H9 (cell line): ENCODE measurements at regions not wholly inside any gene's neighbourhood (a gene's known extent, or its start where the extent isn't known, plus 50 kb on each side); places are given as distances from the start of the nearest gene placed in this dataset.

Experiments used
- DNase-seq: peaks from one replicate; pipeline ENCODE4 v3.0.0-alpha.2; 2017
- H2AFZ ChIP-seq: one replicate; pipeline ENCODE4 v1.6.1; 2013; ENCODE audit warnings: mild to moderate bottlenecking, low read length, control low read depth, moderate library complexity
- H2AK5ac ChIP-seq: 2 replicates; pipeline ENCODE4 v1.6.1; 2013; ENCODE audit warnings: low read length, control low read depth, mixed read lengths; ENCODE audit not compliant: insufficient read length
- H2BK120ac ChIP-seq: one replicate; pipeline ENCODE4 v1.6.1; 2013; ENCODE audit warnings: low read depth, mild to moderate bottlenecking, low read length, control low read depth, inconsistent platforms; ENCODE audit not compliant: poor library complexity, severe bottlenecking
- H2BK12ac ChIP-seq: 2 replicates; pipeline ENCODE4 v1.6.1; 2013; ENCODE audit warnings: low read length, control low read depth, mixed read lengths, low read depth; ENCODE audit not compliant: insufficient read length
- H2BK15ac ChIP-seq: 2 replicates; pipeline ENCODE4 v1.6.1; 2013; ENCODE audit warnings: low read depth, low read length, control low read depth
- H2BK20ac ChIP-seq: one replicate; pipeline ENCODE4 v1.6.1; 2013; ENCODE audit warnings: low read depth, mild to moderate bottlenecking, low read length, control low read depth, inconsistent platforms; ENCODE audit not compliant: poor library complexity, severe bottlenecking
- H2BK5ac ChIP-seq: 2 replicates; pipeline ENCODE4 v1.6.1; 2013; ENCODE audit warnings: low read length, control low read depth, mixed read lengths; ENCODE audit not compliant: insufficient read length
- H3K14ac ChIP-seq: 2 replicates; pipeline ENCODE4 v1.6.1; 2013; ENCODE audit warnings: low read length, control low read depth; ENCODE audit not compliant: insufficient read depth
- H3K18ac ChIP-seq: 2 replicates; pipeline ENCODE4 v1.6.1; 2013; ENCODE audit warnings: low read depth, mild to moderate bottlenecking, mixed read lengths, low read length, control low read depth; ENCODE audit not compliant: insufficient read length
- H3K23ac ChIP-seq: 2 replicates; pipeline ENCODE4 v1.6.1; 2013; ENCODE audit warnings: low read length, control low read depth, mixed read lengths, low read depth; ENCODE audit not compliant: insufficient read length
- H3K23me2 ChIP-seq: 2 replicates; pipeline ENCODE4 v1.6.1; 2013; ENCODE audit warnings: low read depth, mild to moderate bottlenecking, mixed read lengths, low read length, control low read depth; ENCODE audit not compliant: insufficient read length, poor library complexity, severe bottlenecking
- H3K27ac ChIP-seq: 2 replicates; pipeline ENCODE4 v1.5.1; 2013; ENCODE audit warnings: low read length, control low read depth, mixed read lengths, low read depth; ENCODE audit not compliant: insufficient read length
- H3K27me3 ChIP-seq: 2 replicates; pipeline ENCODE4 v1.6.1; 2013; ENCODE audit warnings: low read length, control low read depth, inconsistent platforms; ENCODE audit not compliant: insufficient read depth
- H3K4ac ChIP-seq: 2 replicates; pipeline ENCODE4 v1.6.1; 2013; ENCODE audit warnings: low read depth, mild to moderate bottlenecking, control low read depth, inconsistent platforms, low read length, moderate library complexity
- H3K4me1 ChIP-seq: 2 replicates; pipeline ENCODE4 v1.6.1; 2013; ENCODE audit warnings: low read length, control low read depth, inconsistent platforms; ENCODE audit not compliant: insufficient read depth
- H3K4me2 ChIP-seq: 2 replicates; pipeline ENCODE4 v1.6.1; 2013; ENCODE audit warnings: low read length, control low read depth, mixed read lengths; ENCODE audit not compliant: insufficient read length, insufficient read depth
- H3K56ac ChIP-seq: 2 replicates; pipeline ENCODE4 v1.6.1; 2013; ENCODE audit warnings: low read depth, mild to moderate bottlenecking, mixed read lengths, low read length, control low read depth; ENCODE audit not compliant: insufficient read length
- H3K79me1 ChIP-seq: 2 replicates; pipeline ENCODE4 v1.6.1; 2013; ENCODE audit warnings: low read depth, mild to moderate bottlenecking, moderate library complexity, low read length, control low read depth, inconsistent platforms; ENCODE audit not compliant: insufficient read depth, poor library complexity, severe bottlenecking
- H3K79me2 ChIP-seq: 2 replicates; pipeline ENCODE4 v1.6.1; 2013; ENCODE audit warnings: low read length, control low read depth, inconsistent platforms; ENCODE audit not compliant: insufficient read depth
- H3K9ac ChIP-seq: 2 replicates; pipeline ENCODE4 v1.6.1; 2013; ENCODE audit warnings: low read length, control low read depth, mixed read lengths; ENCODE audit not compliant: insufficient read length; ENCODE audit errors: extremely low read depth
- H3K9me3 ChIP-seq: one replicate; pipeline ENCODE4 v1.6.1; 2013; ENCODE audit warnings: low read depth, low read length, inconsistent platforms; ENCODE audit not compliant: control insufficient read depth
- H3T11ph ChIP-seq: one replicate; pipeline ENCODE4 v1.6.1; 2013; ENCODE audit warnings: mild to moderate bottlenecking, low read length, control low read depth, inconsistent platforms
- H4K20me1 ChIP-seq: one replicate; pipeline ENCODE4 v1.6.1; 2013; ENCODE audit not compliant: control insufficient read depth, insufficient read length, insufficient read depth
- H4K5ac ChIP-seq: 2 replicates; pipeline ENCODE4 v1.6.1; 2013; ENCODE audit warnings: low read depth, mild to moderate bottlenecking, mixed read lengths, low read length, control low read depth; ENCODE audit not compliant: insufficient read length
- H4K8ac ChIP-seq: replicated peaks from 2 replicates; pipeline ENCODE4 v1.6.1; 2013; ENCODE audit warnings: low read length, control low read depth, mixed read lengths, low read depth; ENCODE audit not compliant: insufficient read length
- H4K91ac ChIP-seq: 2 replicates; pipeline ENCODE4 v1.6.1; 2013; ENCODE audit warnings: low read depth, mild to moderate bottlenecking, moderate library complexity, mixed read lengths, low read length, control low read depth; ENCODE audit not compliant: insufficient read length
- H3K27ac Mint-ChIP-seq, 3 experiments: 2 replicates in 2 of 3; 3 replicates in 1 of 3; pipeline ENCODE4 v1.8.0; 2020 to 2021; ENCODE audit warnings: mixed read lengths in 3 of 3, mild to moderate bottlenecking in 1 of 3, moderate library complexity in 1 of 3
- H3K27me3 Mint-ChIP-seq: 2 replicates; pipeline ENCODE4 v1.8.0; 2021; ENCODE audit warnings: low read depth, mild to moderate bottlenecking, moderate library complexity, mixed read lengths
- H3K36me3 Mint-ChIP-seq, 3 experiments: 2 replicates in 2 of 3; 3 replicates in 1 of 3; pipeline ENCODE4 v1.8.0; 2020 to 2021; ENCODE audit warnings: low read depth in 3 of 3, mixed read lengths in 3 of 3; ENCODE audit not compliant: insufficient read depth in 1 of 3
- H3K4me1 Mint-ChIP-seq, 2 experiments: 2 replicates each; pipeline ENCODE4 v1.8.0; 2020; ENCODE audit warnings: mixed read lengths in 2 of 2
- H3K4me3 Mint-ChIP-seq, 2 experiments: 2 replicates in 1 of 2; 3 replicates in 1 of 2; pipeline ENCODE4 v1.8.0; 2020 to 2021; ENCODE audit warnings: mild to moderate bottlenecking in 2 of 2, mixed read lengths in 2 of 2, moderate library complexity in 1 of 2
- H3K9me3 Mint-ChIP-seq, 2 experiments: 2 replicates in 1 of 2; 3 replicates in 1 of 2; pipeline ENCODE4 v1.8.0; 2020; ENCODE audit warnings: mild to moderate bottlenecking in 2 of 2, mixed read lengths in 2 of 2, moderate library complexity in 1 of 2
- WGBS: extraction: QIAGEN DNeasy Blood & Tissue Kit; methylation state at CpG from one replicate; pipeline ENCODE4 v1.1.7; 2013; ENCODE audit warnings: missing lambda C conversion rate, low lambda C conversion rate, mixed read lengths; ENCODE audit not compliant: insufficient read length; ENCODE audit errors: extremely low coverage; 5-methylcytosine and 5-hydroxymethylcytosine counted together
- TF ChIP-seq, protein P1 (sequence below): fragments of 200-600 bp; sonication (generic); conservative IDR thresholded peaks from 3 replicates; pipeline ENCODE4 v1.8.0; 2021; ENCODE audit warnings: antibody characterized with exemption, mild to moderate bottlenecking

DNA sequence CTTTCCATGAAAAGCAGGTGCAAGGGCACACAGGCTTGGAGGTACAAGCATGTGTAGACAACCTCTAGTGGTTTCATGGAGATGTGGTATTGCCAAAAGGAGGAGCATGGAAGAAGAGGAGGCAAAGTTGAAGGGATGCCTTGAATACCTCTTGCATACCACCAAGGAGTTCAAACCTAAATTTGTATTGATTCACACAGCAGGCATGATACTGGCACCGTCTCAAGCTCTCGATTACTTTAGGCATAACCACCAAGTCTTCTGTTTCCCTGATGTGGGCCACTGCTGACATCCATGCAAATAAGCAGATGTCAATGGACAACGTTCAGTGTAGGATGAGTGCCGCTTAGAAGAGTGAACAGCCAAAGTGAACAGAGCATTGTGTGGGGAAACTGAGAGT is 87.1 kb downstream of the SCN11A start:
- no peak overlapping the region for H3K27ac Mint-ChIP-seq
- H3K18ac ChIP-seq: no peak overlapping the region
- TF ChIP-seq, protein P1, sequence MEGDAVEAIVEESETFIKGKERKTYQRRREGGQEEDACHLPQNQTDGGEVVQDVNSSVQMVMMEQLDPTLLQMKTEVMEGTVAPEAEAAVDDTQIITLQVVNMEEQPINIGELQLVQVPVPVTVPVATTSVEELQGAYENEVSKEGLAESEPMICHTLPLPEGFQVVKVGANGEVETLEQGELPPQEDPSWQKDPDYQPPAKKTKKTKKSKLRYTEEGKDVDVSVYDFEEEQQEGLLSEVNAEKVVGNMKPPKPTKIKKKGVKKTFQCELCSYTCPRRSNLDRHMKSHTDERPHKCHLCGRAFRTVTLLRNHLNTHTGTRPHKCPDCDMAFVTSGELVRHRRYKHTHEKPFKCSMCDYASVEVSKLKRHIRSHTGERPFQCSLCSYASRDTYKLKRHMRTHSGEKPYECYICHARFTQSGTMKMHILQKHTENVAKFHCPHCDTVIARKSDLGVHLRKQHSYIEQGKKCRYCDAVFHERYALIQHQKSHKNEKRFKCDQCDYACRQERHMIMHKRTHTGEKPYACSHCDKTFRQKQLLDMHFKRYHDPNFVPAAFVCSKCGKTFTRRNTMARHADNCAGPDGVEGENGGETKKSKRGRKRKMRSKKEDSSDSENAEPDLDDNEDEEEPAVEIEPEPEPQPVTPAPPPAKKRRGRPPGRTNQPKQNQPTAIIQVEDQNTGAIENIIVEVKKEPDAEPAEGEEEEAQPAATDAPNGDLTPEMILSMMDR: no peak

More for the DNA sequence above, 87.1 kb downstream of the SCN11A start:
- H3K36me3 Mint-ChIP-seq: no peaks in the 10 kb centered on the region
- H3K9me3 Mint-ChIP-seq: no peaks in the 10 kb centered on the region
- Histone ChIP-seq H3K4ac (no peak overlapping the region), H2AFZ (no peak overlapping the region), H4K91ac (no peak overlapping the region), H3T11ph (no peak overlapping the region), H3K14ac (no peak overlapping the region), H2BK12ac (no peak overlapping the region), H3K27ac (no peak overlapping the region), H2BK15ac (no peak overlapping the region), H3K9ac (no peak overlapping the region), H3K56ac (no peak overlapping the region), H4K8ac (no peak overlapping the region), H2AK5ac (no peak overlapping the region), H3K9me3 (no peaks in the 10 kb centered on the region), H3K23me2 (no peaks in the 10 kb centered on the region), H3K23ac (no peak overlapping the region), H3K79me2 (no peaks in the 10 kb centered on the region), H3K4me1 (peaks cover 2% of the 10 kb centered on the region; the same call in 1 of the 2 replicates), H2BK20ac (no peak overlapping the region), H3K4me2 (no peak overlapping the region), H2BK5ac (no peak overlapping the region), H3K79me1 (no peaks in the 10 kb centered on the region), H4K5ac (no peak overlapping the region), H3K27me3 (no peaks in the 10 kb centered on the region), H2BK120ac (no peak overlapping the region), H4K20me1 (no peaks in the 10 kb centered on the region)
- WGBS: no CpG with 5 or more reads among the region's 4 CpGs
- H3K4me1 Mint-ChIP-seq: peaks cover 18 to 22% of the 10 kb centered on the region in 2 experiments
- no peak for DNase-seq
- no peak overlapping the region for H3K4me3 Mint-ChIP-seq
- H3K27me3 Mint-ChIP-seq: no peaks in the 10 kb centered on the region
